Endothelial cell of umbilical vein (primary cell): ENCODE measurements at regions not wholly inside any gene's neighbourhood (a gene's known extent, or its start where the extent isn't known, plus 50 kb on each side); places are given as distances from the start of the nearest gene placed in this dataset.

Experiments used
- BruUV-seq: library from RNA; stranded (reverse); fragments of 400-500 nt; replicated peaks from 2 replicates; lab custom pipeline; 2021; lab: Mats Ljungman, UMichigan
- CTCF ChIA-PET: fragments of 300-600, 350-600 bp; sonication (Branson Sonifier 250); formaldehyde crosslinking; loops from one replicate; lab custom pipeline; 2021; ENCODE audit warnings: antibody characterized with exemption, inconsistent platforms; lab: Charles Lee
- POLR2A ChIA-PET: fragments of 300-600, 350-600 bp; sonication (Branson Sonifier 250); formaldehyde crosslinking; loops from one replicate; lab custom pipeline; 2021; ENCODE audit warnings: antibody characterized with exemption, inconsistent platforms; lab: Charles Lee
- DNase-seq: peaks from one replicate; pipeline ENCODE4 v3.0.0-alpha.2; 2011; ENCODE audit warnings: low read depth, low spot score
- FAIRE-seq: peaks from 2 replicates; lab custom pipeline; 2011; peaks lifted over from hg19 to GRCh38; lab: Jason Lieb, UNC
- H2AFZ ChIP-seq: 2 replicates; pipeline ENCODE4 v1.6.0; 2012; ENCODE audit warnings: low read depth, low read length, control low read depth, inconsistent platforms
- H3K27ac ChIP-seq: 2 replicates; pipeline ENCODE4 v1.5.1; 2011; ENCODE audit warnings: low read depth, mild to moderate bottlenecking, control low read depth, low read length, moderate library complexity; ENCODE audit not compliant: insufficient read depth
- H3K27me3 ChIP-seq, 2 experiments: 2 replicates each; pipeline versions ENCODE4 v1.6.0 to v1.6.1; 2011; ENCODE audit warnings: low read length in 2 of 2, mixed read lengths in 1 of 2; ENCODE audit not compliant: control insufficient read depth in 2 of 2, insufficient read depth in 2 of 2
- H3K36me3 ChIP-seq, 2 experiments: 2 replicates in 1 of 2; 3 replicates in 1 of 2; pipeline ENCODE4 v1.5.1; 2011; ENCODE audit warnings: low read length in 2 of 2, mild to moderate bottlenecking in 1 of 2, moderate library complexity in 1 of 2; ENCODE audit not compliant: control insufficient read depth in 2 of 2, insufficient read depth in 2 of 2; ENCODE audit errors: extremely low read depth in 1 of 2
- H3K4me1 ChIP-seq: 3 replicates; pipeline ENCODE4 v1.5.1; 2011; ENCODE audit warnings: mild to moderate bottlenecking, low read length; ENCODE audit not compliant: control insufficient read depth, insufficient read depth; ENCODE audit errors: extremely low read depth
- H3K4me2 ChIP-seq: 2 replicates; pipeline ENCODE4 v1.6.1; 2011; ENCODE audit warnings: low read length, control low read depth, mixed read lengths; ENCODE audit not compliant: insufficient read depth
- H3K4me3 ChIP-seq, 3 experiments: fragments of 200-600 bp in 1 of 3; sonication (generic), shearing (Covaris generic) in 1 of 3; replicated peaks in 1 of 3; 2 replicates each; pipeline ENCODE4 v1.5.1; 2011 to 2016; ENCODE audit warnings: control low read depth in 3 of 3, low read length in 3 of 3, mild to moderate bottlenecking in 2 of 3, inconsistent platforms in 1 of 3, low read depth in 1 of 3, moderate library complexity in 1 of 3; ENCODE audit not compliant: insufficient read depth in 1 of 3
- H3K79me2 ChIP-seq: 2 replicates; pipeline ENCODE4 v1.6.0; 2012; ENCODE audit warnings: low read length, inconsistent platforms; ENCODE audit not compliant: control insufficient read depth, insufficient read depth
- H3K9ac ChIP-seq: replicated peaks from 2 replicates; pipeline ENCODE3; 2011; ENCODE audit warnings: low read length, control low read depth; ENCODE audit not compliant: insufficient read depth; ENCODE audit errors: extremely low read depth
- H3K9me1 ChIP-seq: replicated peaks from 3 replicates; pipeline ENCODE4 v1.6.0; 2011; ENCODE audit warnings: mild to moderate bottlenecking, low read length; ENCODE audit not compliant: control insufficient read depth, insufficient read depth; ENCODE audit errors: extremely low read depth
- H3K9me3 ChIP-seq: replicated peaks from 2 replicates; pipeline ENCODE4 v1.5.1; 2012; ENCODE audit warnings: low read length, inconsistent platforms; ENCODE audit not compliant: control insufficient read depth, insufficient read depth
- H4K20me1 ChIP-seq: replicated peaks from 2 replicates; pipeline ENCODE3; 2011; ENCODE audit warnings: mild to moderate bottlenecking, low read length; ENCODE audit not compliant: control insufficient read depth, insufficient read depth; ENCODE audit errors: extremely low read depth
- CTCF ChIP-seq, 2 donors: IDR thresholded peaks; 1 replicate in 1 of 2; 2 replicates in 1 of 2; pipeline ENCODE4 v1.5.1; 2011; ENCODE audit warnings: low read length in 2 of 2, mild to moderate bottlenecking in 2 of 2, moderate library complexity in 2 of 2, control low read depth in 1 of 2, inconsistent platforms in 1 of 2, low read depth in 1 of 2; ENCODE audit not compliant: insufficient read depth in 1 of 2; ENCODE audit errors: extremely low read depth in 1 of 2
- EZH2 ChIP-seq: IDR thresholded peaks from 2 replicates; pipeline ENCODE4 v1.6.1; 2012; ENCODE audit warnings: borderline replicate concordance, low read depth, mild to moderate bottlenecking, moderate library complexity, low read length, inconsistent platforms; ENCODE audit not compliant: severe bottlenecking
- FOS ChIP-seq: IDR thresholded peaks from 2 replicates; pipeline ENCODE4 v1.6.1; 2011; ENCODE audit warnings: mild to moderate bottlenecking, low read length, moderate library complexity, borderline replicate concordance; ENCODE audit not compliant: insufficient read depth
- GATA2 ChIP-seq: IDR thresholded peaks from 2 replicates; pipeline ENCODE4 v1.7.0; 2011; ENCODE audit warnings: low read depth, mild to moderate bottlenecking, moderate library complexity, mixed read lengths, low read length; ENCODE audit not compliant: insufficient read length, insufficient read depth
- JUN ChIP-seq: IDR thresholded peaks from 2 replicates; pipeline ENCODE4 v1.6.1; 2011; ENCODE audit warnings: borderline replicate concordance, low read depth; ENCODE audit not compliant: insufficient read length, insufficient read depth
- MYC ChIP-seq: IDR thresholded peaks from one replicate; pipeline ENCODE4 v1.6.1; 2011; ENCODE audit warnings: mild to moderate bottlenecking, low read depth, low read length
- POLR2A ChIP-seq: IDR thresholded peaks from 2 replicates; pipeline ENCODE4 v1.6.1; 2012; ENCODE audit warnings: low read depth, mild to moderate bottlenecking, control low read depth, low read length
- POLR2AphosphoS5 ChIP-seq: IDR thresholded peaks from 2 replicates; pipeline ENCODE4 v1.6.1; 2012; ENCODE audit warnings: low read depth, mild to moderate bottlenecking, control low read depth, low read length, moderate library complexity; ENCODE audit not compliant: insufficient read depth
- dilution Hi-C: fragments of 300-500 bp; cut with MboI; formaldehyde crosslinking; loops from one replicate; pipeline ENCODE4 v1.15.0; 2019; ENCODE audit warnings: low sequenced_read_pairs; ENCODE audit not compliant: extremely low pct_ligation_motif_present
- intact Hi-C: fragments of 100-400 bp; cut with micrococcal nuclease; formaldehyde crosslinking; loops from one replicate; pipeline ENCODE4 v1.10.0; 2022

- no TSS peak for BruUV-seq
- dilution Hi-C loops, result no loop called here
- no peaks in the 10 kb centered on the region for H3K27me3 ChIP-seq
- H3K36me3 ChIP-seq, result no peaks in the 10 kb centered on the region
- no peaks in the 10 kb centered on the region for H3K79me2 ChIP-seq
- H3K4me3 ChIP-seq, result no peak overlapping the region
- no peak overlapping the region for H3K9ac ChIP-seq
- no peak overlapping the region for H3K27ac ChIP-seq
- intact Hi-C loops, result no loop called here
- H4K20me1 ChIP-seq, result no peaks in the 10 kb centered on the region
- no peaks in the 10 kb centered on the region for H3K4me1 ChIP-seq
- no peak overlapping the region for H3K4me2 ChIP-seq
- no peaks in the 10 kb centered on the region for H3K9me3 ChIP-seq
- H3K9me1 ChIP-seq, result no peaks in the 10 kb centered on the region
- no peak for DNase-seq
- ChIA-PET CTCF (interaction anchor here (1.4 kb wide), 1 partner anchor 8 kb away, joined by 3 read pairs; no protein-coding TSS in a partner anchor), POLR2A (no interaction called here)
- no peak overlapping the region for H2AFZ ChIP-seq
- TF ChIP-seq JUN (no peak), POLR2A (no peak), CTCF (IDR thresholded peaks at IDR 0.05; ENCODE audit: extremely low read depth in 1 of 2, insufficient read depth in 1 of 2, low read depth in 1 of 2, low read length in 2 of 2) (no peak), GATA2 (no peak)
- FAIRE-seq, result no peak
Observed at GRCh38 chr10:94219829-94220228, 142.9 kb downstream of the NOC3L start.

GRCh38 chr10:94220717-94221116 is 142.0 kb downstream of the NOC3L start:
- DNase-seq (no peak), FAIRE-seq (no peak)
- BruUV-seq, result no TSS peak
- CTCF ChIA-PET, result no interaction called here
- Histone ChIP-seq H2AFZ (no peak overlapping the region), H3K9me1 (no peaks in the 10 kb centered on the region), H4K20me1 (no peaks in the 10 kb centered on the region), H3K27me3 (no peaks in the 10 kb centered on the region), H3K36me3 (no peaks in the 10 kb centered on the region), H3K79me2 (no peaks in the 10 kb centered on the region), H3K27ac (no peak overlapping the region), H3K4me2 (no peak overlapping the region), H3K9ac (no peak overlapping the region), H3K9me3 (no peaks in the 10 kb centered on the region), H3K4me3 (no peak overlapping the region), H3K4me1 (no peaks in the 10 kb centered on the region)
- intact Hi-C loops (no loop called here), dilution Hi-C loops (no loop called here)
- TF ChIP-seq GATA2, result no peak
- no peak for TF ChIP-seq POLR2AphosphoS5
- TF ChIP-seq JUN, result no peak
- TF ChIP-seq FOS, result no peak
- no peak for TF ChIP-seq CTCF (IDR thresholded peaks at IDR 0.05; ENCODE audit: extremely low read depth in 1 of 2, insufficient read depth in 1 of 2, low read depth in 1 of 2, low read length in 2 of 2)
- TF ChIP-seq POLR2A, result no peak
- no peak for TF ChIP-seq MYC
- no peak for TF ChIP-seq EZH2
- POLR2A ChIA-PET, result no interaction called here
